ENCODE measurements at regions not wholly inside any gene's neighbourhood (a gene's known extent, or its start where the extent isn't known, plus 50 kb on each side); places are given as distances from the start of the nearest gene placed in this dataset.

GRCh38 chr17:73797594-73798110 is 153.4 kb upstream of the SDK2 start:
- H3K27me3 ChIP-seq (replicated peaks in 1 of 4; ENCODE audit: control insufficient read depth in 3 of 4, extremely low read depth in 1 of 4, insufficient read depth in 3 of 4, low read length in 3 of 4), result no peaks in the 10 kb centered on the region; a peak in 1 of 7 replicates
- no peak overlapping the region for H3K23ac ChIP-seq (ENCODE audit: insufficient read length)
- no peak overlapping the region for H3K4me3 ChIP-seq (ENCODE audit: extremely low read depth in 1 of 4, insufficient read depth in 2 of 4, low read depth in 3 of 4, low read length in 4 of 4)
- no peaks in the 10 kb centered on the region for H3K79me2 ChIP-seq (ENCODE audit: control insufficient read depth in 1 of 2, insufficient read depth in 2 of 2, low read length in 2 of 2)
- H3K9me3 ChIP-seq (ENCODE audit: insufficient read depth in 2 of 2, low read depth in 1 of 2, low read length in 1 of 2), result no peaks in the 10 kb centered on the region
- no peaks in the 10 kb centered on the region for H3K23me2 ChIP-seq (ENCODE audit: low read depth, low read length)
- H2BK20ac ChIP-seq (ENCODE audit: low read length), result no peak overlapping the region
- H3K14ac ChIP-seq (ENCODE audit: insufficient read length), result no peak overlapping the region
- H3K4me2 ChIP-seq (ENCODE audit: insufficient read depth in 1 of 2, low read depth in 2 of 2, low read length in 2 of 2), result no peak overlapping the region
- H2AFZ ChIP-seq (ENCODE audit: low read length), result no peak overlapping the region
- H4K91ac ChIP-seq (replicated peaks; ENCODE audit: insufficient read length, low read length), result no peak overlapping the region
- ChIA-PET POLR2A (ENCODE audit: partially characterized antibody) (interaction anchor here (1.1 kb wide), 1 partner anchor 24 kb away, joined by 4 read pairs; no protein-coding TSS in a partner anchor), CTCF (ENCODE audit: partially characterized antibody) (interaction anchor here (0.6 to 2.9 kb wide), 7 partner anchors 12 to 466 kb away, joined by 3 to 11 read pairs (median 3); no protein-coding TSS in a partner anchor)
- FAIRE-seq, result no peak
- 72% methylated on average over 4 of the region's 4 CpGs; no CpG with 5 or more reads in 1 of the 2 experiments for WGBS, 2 experiments (ENCODE audit: extremely low coverage in 1 of 2, insufficient coverage in 1 of 2, insufficient read length in 1 of 2, insufficient replicate concordance in 2 of 2, low coverage in 1 of 2, low lambda C conversion rate in 2 of 2, missing lambda C conversion rate in 1 of 2)
- no peak overlapping the region for H2AK5ac ChIP-seq (ENCODE audit: low read depth, low read length)
- DNase-seq (ENCODE audit: low read depth in 1 of 2, low spot score in 2 of 2), result no peak
- H3K9ac ChIP-seq (replicated peaks in 1 of 4; ENCODE audit: extremely low read depth in 1 of 4, low read depth in 3 of 4, low read length in 3 of 4), result no peak overlapping the region
- no peaks in the 10 kb centered on the region; a peak in 1 of 7 replicates for H3K4me1 ChIP-seq (replicated peaks in 1 of 4; ENCODE audit: control insufficient read depth in 3 of 4, insufficient read depth in 4 of 4, low read length in 3 of 4)
- no peak overlapping the region for H2BK5ac ChIP-seq (ENCODE audit: low read depth, low read length)
- H4K5ac ChIP-seq (ENCODE audit: insufficient read length, low read depth, low read length), result no peak overlapping the region
- H3K36me3 ChIP-seq (ENCODE audit: control insufficient read depth in 2 of 4, insufficient read depth in 4 of 4, low read length in 3 of 4), result no peaks in the 10 kb centered on the region
- H2BK120ac ChIP-seq (replicated peaks; ENCODE audit: low read depth, low read length), result no peak overlapping the region
- H2BK15ac ChIP-seq (ENCODE audit: low read length), result no peak overlapping the region; the same call in 1 of the 2 replicates
- H4K8ac ChIP-seq (ENCODE audit: extremely low read depth, insufficient read depth, low read length), result peak overlapping the region; percentile 6; the same call in 1 of the 2 replicates
- H3K27ac ChIP-seq (ENCODE audit: low read depth, low read length), result no peak overlapping the region
- H3K4ac ChIP-seq (replicated peaks; ENCODE audit: insufficient read length, low read depth, low read length), result no peak overlapping the region
- no peaks in the 10 kb centered on the region for H3K79me1 ChIP-seq (ENCODE audit: low read depth, low read length)
- H4K20me1 ChIP-seq (replicated peaks in 1 of 2; ENCODE audit: control insufficient read depth in 1 of 2, insufficient read depth in 2 of 2, low read length in 2 of 2), result no peaks in the 10 kb centered on the region
- H3K56ac ChIP-seq (replicated peaks; ENCODE audit: insufficient read length, low read depth, low read length), result no peak overlapping the region
- H3K18ac ChIP-seq (ENCODE audit: extremely low read depth, low read length), result no peak overlapping the region
- no peak overlapping the region for H2BK12ac ChIP-seq (ENCODE audit: low read depth, low read length)
- no peak for TF ChIP-seq SP4 (IDR thresholded peaks at IDR 0.05; ENCODE audit: low read length)
- no peak for TF ChIP-seq POLR2AphosphoS5 (IDR thresholded peaks at IDR 0.05; ENCODE audit: low read depth, low read length)
- TF ChIP-seq HDAC6 (IDR thresholded peaks at IDR 0.05; ENCODE audit: low read depth, low read length), result no peak
- TF ChIP-seq, protein P1, sequence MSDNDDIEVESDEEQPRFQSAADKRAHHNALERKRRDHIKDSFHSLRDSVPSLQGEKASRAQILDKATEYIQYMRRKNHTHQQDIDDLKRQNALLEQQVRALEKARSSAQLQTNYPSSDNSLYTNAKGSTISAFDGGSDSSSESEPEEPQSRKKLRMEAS (IDR thresholded peaks at IDR 0.05), result no peak
- TF ChIP-seq SP2 (IDR thresholded peaks at IDR 0.05; ENCODE audit: low read length), result no peak
- no peak for TF ChIP-seq SIX5 (IDR thresholded peaks at IDR 0.05; ENCODE audit: low read depth, low read length)
- TF ChIP-seq ATF2 (IDR thresholded peaks at IDR 0.05; ENCODE audit: low read length), result no peak
- no peak for TF ChIP-seq E2F6 (IDR thresholded peaks at IDR 0.05)
- no peak for TF ChIP-seq ZNF274 (IDR thresholded peaks at IDR 0.05; ENCODE audit: borderline replicate concordance, extremely low read depth, low read length)
- TF ChIP-seq BCL11A (IDR thresholded peaks at IDR 0.05; ENCODE audit: low read depth in 2 of 2, low read length in 2 of 2), result no peak
- TF ChIP-seq KDM1A (IDR thresholded peaks at IDR 0.05; ENCODE audit: borderline replicate concordance, low read length), result no peak
